ENCODE measurements at regions not wholly inside any gene's neighbourhood (a gene's known extent, or its start where the extent isn't known, plus 50 kb on each side); places are given as distances from the start of the nearest gene placed in this dataset.

GRCh38 chr6:167730441-167730840 is 96.3 kb upstream of the AFDN start:
- H3K9me3 ChIP-seq (ENCODE audit: low read depth), result no peaks in the 10 kb centered on the region
- H3K27me3 ChIP-seq, result no peaks in the 10 kb centered on the region
- H3K36me3 ChIP-seq, result no peaks in the 10 kb centered on the region
- H3K27ac ChIP-seq, result no peak overlapping the region
- no peak overlapping the region for H3K4me3 ChIP-seq
- DNase-seq (ENCODE audit: low read depth in 1 of 2, low spot score in 1 of 2), result no peak
- H3K4me1 ChIP-seq (ENCODE audit: low read depth), result no peaks in the 10 kb centered on the region
- TF ChIP-seq, protein P1, sequence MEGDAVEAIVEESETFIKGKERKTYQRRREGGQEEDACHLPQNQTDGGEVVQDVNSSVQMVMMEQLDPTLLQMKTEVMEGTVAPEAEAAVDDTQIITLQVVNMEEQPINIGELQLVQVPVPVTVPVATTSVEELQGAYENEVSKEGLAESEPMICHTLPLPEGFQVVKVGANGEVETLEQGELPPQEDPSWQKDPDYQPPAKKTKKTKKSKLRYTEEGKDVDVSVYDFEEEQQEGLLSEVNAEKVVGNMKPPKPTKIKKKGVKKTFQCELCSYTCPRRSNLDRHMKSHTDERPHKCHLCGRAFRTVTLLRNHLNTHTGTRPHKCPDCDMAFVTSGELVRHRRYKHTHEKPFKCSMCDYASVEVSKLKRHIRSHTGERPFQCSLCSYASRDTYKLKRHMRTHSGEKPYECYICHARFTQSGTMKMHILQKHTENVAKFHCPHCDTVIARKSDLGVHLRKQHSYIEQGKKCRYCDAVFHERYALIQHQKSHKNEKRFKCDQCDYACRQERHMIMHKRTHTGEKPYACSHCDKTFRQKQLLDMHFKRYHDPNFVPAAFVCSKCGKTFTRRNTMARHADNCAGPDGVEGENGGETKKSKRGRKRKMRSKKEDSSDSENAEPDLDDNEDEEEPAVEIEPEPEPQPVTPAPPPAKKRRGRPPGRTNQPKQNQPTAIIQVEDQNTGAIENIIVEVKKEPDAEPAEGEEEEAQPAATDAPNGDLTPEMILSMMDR (IDR thresholded peaks at IDR 0.05; ENCODE audit: low read depth, low read length), result no peak

GRCh38 chr6:167731216-167731615 is 95.5 kb upstream of the AFDN start:
- no peaks in the 10 kb centered on the region for H3K9me3 ChIP-seq (ENCODE audit: low read depth)
- no peak overlapping the region for H3K27ac ChIP-seq
- H3K36me3 ChIP-seq, result no peaks in the 10 kb centered on the region
- no peak for DNase-seq (ENCODE audit: low read depth in 1 of 2, low spot score in 1 of 2)
- H3K27me3 ChIP-seq, result no peaks in the 10 kb centered on the region
- TF ChIP-seq, protein P1 (IDR thresholded peaks at IDR 0.05; ENCODE audit: low read depth, low read length), result no peak
- no peaks in the 10 kb centered on the region for H3K4me1 ChIP-seq (ENCODE audit: low read depth)
- no peak overlapping the region for H3K4me3 ChIP-seq

GRCh38 chr6:167731731-167732422 is 94.8 kb upstream of the AFDN start:
- TF ChIP-seq, protein P1 (IDR thresholded peaks at IDR 0.05; ENCODE audit: low read depth, low read length), result no peak
- Histone ChIP-seq H3K4me1 (ENCODE audit: low read depth) (no peaks in the 10 kb centered on the region), H3K27me3 (no peaks in the 10 kb centered on the region), H3K4me3 (no peak overlapping the region), H3K9me3 (ENCODE audit: low read depth) (no peaks in the 10 kb centered on the region), H3K36me3 (no peaks in the 10 kb centered on the region), H3K27ac (no peak overlapping the region)
- DNase-seq (ENCODE audit: low read depth in 1 of 2, low spot score in 1 of 2), result no peak

DNA sequence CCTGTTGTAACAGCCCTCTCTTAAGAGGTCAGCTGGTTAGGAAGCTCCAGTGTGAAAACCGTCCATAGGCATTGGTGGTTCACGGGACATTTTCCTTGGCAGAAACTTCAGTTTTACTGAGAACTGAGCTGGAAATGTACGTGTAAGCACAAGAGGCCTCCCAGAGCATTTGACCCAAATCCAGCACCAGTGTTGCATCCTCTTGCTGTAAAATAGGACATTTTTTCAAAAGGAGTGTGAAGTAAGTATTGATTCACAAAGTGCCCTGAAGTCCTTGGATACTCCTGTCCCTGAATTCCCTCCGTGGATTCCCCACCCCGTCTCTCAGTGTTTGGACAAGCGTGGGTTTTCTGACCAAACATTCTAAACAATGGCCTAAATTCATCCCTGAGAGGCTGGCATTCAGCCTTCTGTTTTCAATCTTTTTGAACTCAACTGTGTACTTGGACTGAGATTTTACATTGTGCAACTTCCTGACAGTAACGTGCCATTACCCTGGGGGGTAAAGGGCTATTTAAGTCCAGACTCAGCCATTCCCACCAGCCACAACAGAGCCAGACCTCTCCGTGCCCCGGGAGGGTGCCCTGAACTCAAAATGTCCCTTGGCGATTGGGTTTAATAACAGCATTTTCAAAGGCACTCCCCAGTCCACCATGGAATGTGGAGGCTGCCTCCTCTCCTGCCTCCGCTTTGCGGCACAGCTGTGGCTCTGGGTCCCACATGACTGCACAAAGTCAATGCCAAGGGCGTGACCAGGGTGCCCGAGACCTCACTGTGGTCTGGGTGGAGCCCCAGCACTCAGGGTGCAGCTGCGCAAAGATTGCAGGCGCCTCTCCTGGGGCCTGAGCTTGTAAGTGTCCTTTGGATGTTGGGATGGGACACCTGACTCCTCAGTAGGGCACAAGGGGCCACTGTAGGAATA is 92.7 kb upstream of the AFDN start:
- Histone ChIP-seq H3K4me1 (ENCODE audit: low read depth) (no peaks in the 10 kb centered on the region), H3K27me3 (no peaks in the 10 kb centered on the region), H3K4me3 (no peak overlapping the region), H3K27ac (no peak overlapping the region), H3K9me3 (ENCODE audit: low read depth) (no peaks in the 10 kb centered on the region), H3K36me3 (no peaks in the 10 kb centered on the region)
- TF ChIP-seq, protein P1 (IDR thresholded peaks at IDR 0.05; ENCODE audit: low read depth, low read length), result no peak
- peak in 1 of 2 donors; percentile 97 for DNase-seq (ENCODE audit: low read depth in 1 of 2, low spot score in 1 of 2)

DNA sequence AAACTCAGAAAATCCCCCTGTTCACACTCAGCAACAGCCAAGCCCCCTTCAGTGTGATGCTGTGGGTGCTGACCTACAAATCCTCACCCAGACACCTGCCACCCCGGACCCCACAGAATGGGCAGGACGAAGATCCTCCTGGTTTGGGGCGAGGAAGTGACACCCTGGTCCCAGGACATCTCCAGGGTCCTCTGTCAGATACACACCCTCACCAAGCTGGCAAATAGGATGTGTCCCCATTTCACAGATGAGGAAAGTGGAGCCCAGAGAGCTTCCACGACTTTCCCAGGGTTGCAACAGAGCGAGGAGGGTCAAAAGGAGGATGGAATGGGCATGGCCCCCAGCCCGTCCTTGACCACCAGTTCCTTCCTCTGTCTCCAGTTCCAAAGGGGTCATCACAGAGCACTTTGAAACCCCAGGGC is 92.0 kb upstream of the AFDN start:
- no peak for DNase-seq (ENCODE audit: low read depth in 1 of 2, low spot score in 1 of 2)
- no peak overlapping the region for H3K27ac ChIP-seq
- no peaks in the 10 kb centered on the region for H3K27me3 ChIP-seq
- H3K9me3 ChIP-seq (ENCODE audit: low read depth), result no peaks in the 10 kb centered on the region
- H3K36me3 ChIP-seq, result no peaks in the 10 kb centered on the region
- TF ChIP-seq, protein P1 (IDR thresholded peaks at IDR 0.05; ENCODE audit: low read depth, low read length), result no peak
- no peak overlapping the region for H3K4me3 ChIP-seq
- no peaks in the 10 kb centered on the region for H3K4me1 ChIP-seq (ENCODE audit: low read depth)
